Activated naive CD8-positive, alpha-beta T cell treated with anti-CD3 and anti-CD28 coated beads, Interleukin-2, amount 10 ng/mL, durations not matched to agents 7 days and 5 days (primary cell): ENCODE measurements at regions not wholly inside any gene's neighbourhood (a gene's known extent, or its start where the extent isn't known, plus 50 kb on each side); places are given as distances from the start of the nearest gene placed in this dataset.

ENCODE experiments used
- ATAC-seq: fragments of 150-1000 bp; cut with Tn5 transposase; one replicate; pipeline ENCODE4 v1.10.0; 2021; ENCODE audit warnings: low read depth, moderate library complexity
- POLR2A ChIA-PET: fragments of 350-600 bp; sonication (Branson Sonifier 250); formaldehyde crosslinking; loops from one replicate; lab custom pipeline; 2021; ENCODE audit warnings: antibody characterized with exemption; lab: Charles Lee
- DNase-seq: peaks from one replicate; pipeline ENCODE4 v3.0.0; 2021
- H3K27ac Mint-ChIP-seq: one replicate; pipeline ENCODE4 v1.8.0; 2022; ENCODE audit warnings: mild to moderate bottlenecking, mixed read lengths
- H3K27me3 Mint-ChIP-seq: one replicate; pipeline ENCODE4 v1.8.0; 2022; ENCODE audit warnings: mild to moderate bottlenecking, moderate library complexity, mixed read lengths
- H3K36me3 Mint-ChIP-seq: one replicate; pipeline ENCODE4 v1.8.0; 2021; ENCODE audit warnings: mild to moderate bottlenecking, mixed read lengths
- H3K4me1 Mint-ChIP-seq: one replicate; pipeline ENCODE4 v1.8.0; 2021; ENCODE audit warnings: mixed read lengths
- H3K4me3 Mint-ChIP-seq: one replicate; pipeline ENCODE4 v1.8.0; 2022; ENCODE audit warnings: mild to moderate bottlenecking, moderate library complexity, mixed read lengths
- H3K9me3 Mint-ChIP-seq: one replicate; pipeline ENCODE4 v1.8.0; 2021; ENCODE audit warnings: mixed read lengths

- peaks cover 2% of the 10 kb centered on the region for H3K27me3 Mint-ChIP-seq
- no peaks in the 10 kb centered on the region for H3K4me1 Mint-ChIP-seq
- peaks cover 2% of the 10 kb centered on the region for H3K9me3 Mint-ChIP-seq
- no peak for ATAC-seq
- no peaks in the 10 kb centered on the region for H3K36me3 Mint-ChIP-seq
- H3K4me3 Mint-ChIP-seq: no peak overlapping the region
- H3K27ac Mint-ChIP-seq: no peak overlapping the region
- POLR2A ChIA-PET: no interaction called here
- no peak for DNase-seq
These were observed 311.3 kb upstream of the DDHD1 start for GRCh38 chr14:53464376-53464775.

GRCh38 chr14:53462931-53463778 lies 310.0 kb upstream of the DDHD1 start:
- H3K4me3 Mint-ChIP-seq: no peak overlapping the region
- no peak for ATAC-seq
- no peaks in the 10 kb centered on the region for H3K4me1 Mint-ChIP-seq
- H3K36me3 Mint-ChIP-seq: no peaks in the 10 kb centered on the region
- no peak overlapping the region for H3K27ac Mint-ChIP-seq
- H3K9me3 Mint-ChIP-seq: peaks cover 2% of the 10 kb centered on the region
- DNase-seq: no peak
- H3K27me3 Mint-ChIP-seq: peaks cover 2% of the 10 kb centered on the region
- POLR2A ChIA-PET: no interaction called here

GRCh38 chr14:53461858-53462257 lies 308.7 kb upstream of the DDHD1 start:
- Mint-ChIP-seq H3K4me1 (no peaks in the 10 kb centered on the region), H3K9me3 (peaks cover 2% of the 10 kb centered on the region), H3K36me3 (no peaks in the 10 kb centered on the region), H3K27me3 (peaks cover 6% of the 10 kb centered on the region), H3K4me3 (no peak overlapping the region), H3K27ac (no peak overlapping the region)
- DNase-seq (no peak), ATAC-seq (no peak)
- POLR2A ChIA-PET: no interaction called here

GRCh38 chr14:53460544-53460943 lies 307.4 kb upstream of the DDHD1 start:
- H3K36me3 Mint-ChIP-seq: no peaks in the 10 kb centered on the region
- peaks cover 8% of the 10 kb centered on the region for H3K27me3 Mint-ChIP-seq
- no peak overlapping the region for H3K27ac Mint-ChIP-seq
- H3K9me3 Mint-ChIP-seq: peaks cover 2% of the 10 kb centered on the region
- DNase-seq (no peak), ATAC-seq (no peak)
- H3K4me1 Mint-ChIP-seq: no peaks in the 10 kb centered on the region
- POLR2A ChIA-PET: no interaction called here
- H3K4me3 Mint-ChIP-seq: no peak overlapping the region

- Mint-ChIP-seq H3K36me3 (no peaks in the 10 kb centered on the region), H3K27ac (no peak overlapping the region), H3K4me1 (no peaks in the 10 kb centered on the region), H3K4me3 (no peak overlapping the region), H3K9me3 (no peaks in the 10 kb centered on the region), H3K27me3 (peaks cover 6% of the 10 kb centered on the region)
- no peak for DNase-seq
- POLR2A ChIA-PET: no interaction called here
- ATAC-seq: no peak
These were observed 305.3 kb upstream of the DDHD1 start for GRCh38 chr14:53458368-53458814.

- POLR2A ChIA-PET: no interaction called here
- Mint-ChIP-seq H3K4me3 (no peak overlapping the region), H3K27ac (no peak overlapping the region), H3K27me3 (peaks cover 6% of the 10 kb centered on the region), H3K4me1 (no peaks in the 10 kb centered on the region), H3K9me3 (no peaks in the 10 kb centered on the region), H3K36me3 (no peaks in the 10 kb centered on the region)
- DNase-seq (no peak), ATAC-seq (no peak)
These were observed 303.8 kb upstream of the DDHD1 start for GRCh38 chr14:53456931-53457330.

- Mint-ChIP-seq H3K4me3 (no peak overlapping the region), H3K27me3 (peaks cover 8% of the 10 kb centered on the region), H3K27ac (no peak overlapping the region), H3K9me3 (no peaks in the 10 kb centered on the region), H3K36me3 (no peaks in the 10 kb centered on the region), H3K4me1 (no peaks in the 10 kb centered on the region)
- no peak for DNase-seq
- POLR2A ChIA-PET: no interaction called here
- no peak for ATAC-seq
These were observed 299.0 kb upstream of the DDHD1 start for GRCh38 chr14:53452005-53452673.

- H3K4me3 Mint-ChIP-seq: no peak overlapping the region
- DNase-seq (no peak), ATAC-seq (no peak)
- no peaks in the 10 kb centered on the region for H3K36me3 Mint-ChIP-seq
- no peak overlapping the region for H3K27ac Mint-ChIP-seq
- H3K27me3 Mint-ChIP-seq: peaks cover 5% of the 10 kb centered on the region
- POLR2A ChIA-PET: no interaction called here
- no peaks in the 10 kb centered on the region for H3K9me3 Mint-ChIP-seq
- no peaks in the 10 kb centered on the region for H3K4me1 Mint-ChIP-seq
These were observed 297.7 kb upstream of the DDHD1 start for GRCh38 chr14:53450871-53451270.

GRCh38 chr14:53448682-53449081 lies 295.6 kb upstream of the DDHD1 start:
- H3K4me1 Mint-ChIP-seq: no peaks in the 10 kb centered on the region
- no peak overlapping the region for H3K4me3 Mint-ChIP-seq
- H3K27me3 Mint-ChIP-seq: peaks cover 5% of the 10 kb centered on the region
- DNase-seq (no peak), ATAC-seq (no peak)
- no peak overlapping the region for H3K27ac Mint-ChIP-seq
- no peaks in the 10 kb centered on the region for H3K9me3 Mint-ChIP-seq
- POLR2A ChIA-PET: no interaction called here
- H3K36me3 Mint-ChIP-seq: no peaks in the 10 kb centered on the region

GRCh38 chr14:53444677-53445312 lies 291.7 kb upstream of the DDHD1 start:
- H3K4me1 Mint-ChIP-seq: no peaks in the 10 kb centered on the region
- POLR2A ChIA-PET: no interaction called here
- ATAC-seq (no peak), DNase-seq (no peak)
- no peak overlapping the region for H3K4me3 Mint-ChIP-seq
- no peak overlapping the region for H3K27ac Mint-ChIP-seq
- H3K36me3 Mint-ChIP-seq: no peaks in the 10 kb centered on the region
- no peaks in the 10 kb centered on the region for H3K9me3 Mint-ChIP-seq
- peaks cover 3% of the 10 kb centered on the region for H3K27me3 Mint-ChIP-seq

- H3K9me3 Mint-ChIP-seq: peaks cover 3% of the 10 kb centered on the region
- POLR2A ChIA-PET: no interaction called here
- no peaks in the 10 kb centered on the region for H3K4me1 Mint-ChIP-seq
- no peak for DNase-seq
- H3K36me3 Mint-ChIP-seq: no peaks in the 10 kb centered on the region
- no peaks in the 10 kb centered on the region for H3K27me3 Mint-ChIP-seq
- H3K4me3 Mint-ChIP-seq: no peak overlapping the region
- H3K27ac Mint-ChIP-seq: no peak overlapping the region
- no peak for ATAC-seq
These were observed 288.7 kb upstream of the DDHD1 start for GRCh38 chr14:53441789-53442188.

GRCh38 chr14:53437858-53438257 lies 284.7 kb upstream of the DDHD1 start:
- ATAC-seq (no peak), DNase-seq (no peak)
- POLR2A ChIA-PET: no interaction called here
- Mint-ChIP-seq H3K4me3 (no peak overlapping the region), H3K27me3 (no peaks in the 10 kb centered on the region), H3K4me1 (no peaks in the 10 kb centered on the region), H3K9me3 (peaks cover 3% of the 10 kb centered on the region), H3K27ac (no peak overlapping the region), H3K36me3 (no peaks in the 10 kb centered on the region)

GRCh38 chr14:53432378-53432802 lies 279.3 kb upstream of the DDHD1 start:
- Mint-ChIP-seq H3K4me1 (no peaks in the 10 kb centered on the region), H3K4me3 (no peak overlapping the region), H3K27ac (no peak overlapping the region), H3K27me3 (no peaks in the 10 kb centered on the region), H3K36me3 (no peaks in the 10 kb centered on the region), H3K9me3 (no peaks in the 10 kb centered on the region)
- DNase-seq (no peak), ATAC-seq (peak; percentile 54)
- POLR2A ChIA-PET: no interaction called here

GRCh38 chr14:53430870-53431269 lies 277.7 kb upstream of the DDHD1 start:
- H3K9me3 Mint-ChIP-seq: peaks cover 8% of the 10 kb centered on the region
- no peaks in the 10 kb centered on the region for H3K36me3 Mint-ChIP-seq
- ATAC-seq (no peak), DNase-seq (no peak)
- POLR2A ChIA-PET: no interaction called here
- H3K27me3 Mint-ChIP-seq: no peaks in the 10 kb centered on the region
- no peak overlapping the region for H3K4me3 Mint-ChIP-seq
- H3K27ac Mint-ChIP-seq: no peak overlapping the region
- no peaks in the 10 kb centered on the region for H3K4me1 Mint-ChIP-seq
